ENCODE measurements at regions not wholly inside any gene's neighbourhood (a gene's known extent, or its start where the extent isn't known, plus 50 kb on each side); places are given as distances from the start of the nearest gene placed in this dataset.

GRCh38 chr6:113671421-113671820, 185.7 kb upstream of the MARCKS start:
- TF ChIP-seq NRF1 (IDR thresholded peaks at IDR 0.05; ENCODE audit: low read depth, low read length): no peak
- TF ChIP-seq EP300 (IDR thresholded peaks at IDR 0.05; ENCODE audit: borderline replicate concordance in 1 of 2, low read depth in 1 of 2, low read length in 1 of 2): no peak
- TF ChIP-seq CTCF (IDR thresholded peaks at IDR 0.05): no peak
- TF ChIP-seq USF2 (IDR thresholded peaks at IDR 0.05; ENCODE audit: borderline replicate concordance, low read depth, low read length): no peak
- TF ChIP-seq CHD2 (IDR thresholded peaks at IDR 0.05; ENCODE audit: low read length, partially characterized antibody): no peak
- TF ChIP-seq TEAD4 (IDR thresholded peaks at IDR 0.05; ENCODE audit: borderline replicate concordance, insufficient read depth): no peak
- TF ChIP-seq RAD21 (IDR thresholded peaks at IDR 0.05; ENCODE audit: low read length): no peak
- no peak for TF ChIP-seq FOXJ3 (CRISPR knock-in tag; IDR thresholded peaks at IDR 0.05)
- TF ChIP-seq YY1 (IDR thresholded peaks at IDR 0.05; ENCODE audit: low read depth): no peak

All from SK-N-SH (cell line).